ENCODE measurements at regions not wholly inside any gene's neighbourhood (a gene's known extent, or its start where the extent isn't known, plus 50 kb on each side); places are given as distances from the start of the nearest gene placed in this dataset.

- no peaks in the 10 kb centered on the region for H3K4me1 ChIP-seq (ENCODE audit: insufficient read depth)
- TF ChIP-seq POLR2A (IDR thresholded peaks at IDR 0.05) (no peak), EP300 (IDR thresholded peaks at IDR 0.05) (no peak)
- TF ChIP-seq, protein P1, sequence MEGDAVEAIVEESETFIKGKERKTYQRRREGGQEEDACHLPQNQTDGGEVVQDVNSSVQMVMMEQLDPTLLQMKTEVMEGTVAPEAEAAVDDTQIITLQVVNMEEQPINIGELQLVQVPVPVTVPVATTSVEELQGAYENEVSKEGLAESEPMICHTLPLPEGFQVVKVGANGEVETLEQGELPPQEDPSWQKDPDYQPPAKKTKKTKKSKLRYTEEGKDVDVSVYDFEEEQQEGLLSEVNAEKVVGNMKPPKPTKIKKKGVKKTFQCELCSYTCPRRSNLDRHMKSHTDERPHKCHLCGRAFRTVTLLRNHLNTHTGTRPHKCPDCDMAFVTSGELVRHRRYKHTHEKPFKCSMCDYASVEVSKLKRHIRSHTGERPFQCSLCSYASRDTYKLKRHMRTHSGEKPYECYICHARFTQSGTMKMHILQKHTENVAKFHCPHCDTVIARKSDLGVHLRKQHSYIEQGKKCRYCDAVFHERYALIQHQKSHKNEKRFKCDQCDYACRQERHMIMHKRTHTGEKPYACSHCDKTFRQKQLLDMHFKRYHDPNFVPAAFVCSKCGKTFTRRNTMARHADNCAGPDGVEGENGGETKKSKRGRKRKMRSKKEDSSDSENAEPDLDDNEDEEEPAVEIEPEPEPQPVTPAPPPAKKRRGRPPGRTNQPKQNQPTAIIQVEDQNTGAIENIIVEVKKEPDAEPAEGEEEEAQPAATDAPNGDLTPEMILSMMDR (IDR thresholded peaks at IDR 0.05), result no peak
- no peak for DNase-seq
- no peaks in the 10 kb centered on the region for H3K9me3 ChIP-seq
- no peaks in the 10 kb centered on the region for H3K36me3 ChIP-seq
- no peaks in the 10 kb centered on the region for H3K27me3 ChIP-seq
- intact Hi-C loops (cut with DNase I), result no loop called here
- no peak overlapping the region for H3K27ac ChIP-seq
- no peak overlapping the region for H3K4me3 ChIP-seq
Measured at GRCh38 chr13:84659359-84659661, 777.0 kb upstream of the SLITRK1 start.

DNA sequence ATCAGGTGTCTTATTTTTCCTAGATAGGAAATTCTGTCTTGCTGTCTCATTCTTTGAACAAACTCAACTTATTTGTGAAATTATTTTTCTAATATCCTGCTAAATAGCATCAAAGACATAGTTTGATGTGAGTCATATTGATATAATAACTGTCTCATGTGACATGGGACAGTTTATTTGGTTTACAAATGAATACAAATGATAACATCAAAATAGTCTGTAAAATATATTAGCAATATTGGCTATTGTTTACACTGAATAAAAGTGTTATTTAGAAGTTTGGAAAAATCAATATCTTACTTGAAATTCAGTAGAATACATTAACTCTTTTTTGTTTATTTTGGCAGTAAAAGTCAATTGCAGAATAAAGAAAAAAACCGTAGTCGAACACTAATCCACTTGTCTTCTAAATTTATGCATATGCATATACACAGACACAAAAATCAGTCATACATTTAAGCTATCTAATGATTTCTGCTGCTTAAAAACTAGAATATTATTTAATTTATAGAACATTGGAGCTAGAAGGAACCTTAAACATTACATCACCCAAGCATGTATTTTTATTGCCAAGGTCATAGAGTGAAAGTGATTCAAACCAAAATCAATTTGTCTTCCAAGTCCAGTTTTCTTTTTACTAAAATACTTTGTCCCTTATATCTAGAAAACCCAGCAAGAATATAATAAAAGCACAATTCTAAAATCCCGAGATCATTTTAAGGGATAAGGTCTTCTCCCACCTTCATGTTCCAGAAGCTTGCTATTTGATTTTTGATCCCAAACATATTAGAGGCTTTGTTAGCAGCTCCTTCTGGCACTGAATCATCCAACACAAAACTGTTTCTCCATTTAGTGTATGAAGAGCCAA is 776.5 kb upstream of the SLITRK1 start:
- no peaks in the 10 kb centered on the region for H3K36me3 ChIP-seq
- no peaks in the 10 kb centered on the region for H3K9me3 ChIP-seq
- H3K27ac ChIP-seq, result no peak overlapping the region
- H3K27me3 ChIP-seq, result no peaks in the 10 kb centered on the region
- no peaks in the 10 kb centered on the region for H3K4me1 ChIP-seq (ENCODE audit: insufficient read depth)
- H3K4me3 ChIP-seq, result no peak overlapping the region
- no peak for DNase-seq
- 27 to 41% (median 32%) methylated on average over 3 of the region's 3 CpGs for WGBS, 3 donors
- TF ChIP-seq, protein P1 (IDR thresholded peaks at IDR 0.05), result no peak
- TF ChIP-seq POLR2A (IDR thresholded peaks at IDR 0.05) (no peak), EP300 (IDR thresholded peaks at IDR 0.05) (no peak)
- intact Hi-C loops (cut with DNase I), result no loop called here

DNA sequence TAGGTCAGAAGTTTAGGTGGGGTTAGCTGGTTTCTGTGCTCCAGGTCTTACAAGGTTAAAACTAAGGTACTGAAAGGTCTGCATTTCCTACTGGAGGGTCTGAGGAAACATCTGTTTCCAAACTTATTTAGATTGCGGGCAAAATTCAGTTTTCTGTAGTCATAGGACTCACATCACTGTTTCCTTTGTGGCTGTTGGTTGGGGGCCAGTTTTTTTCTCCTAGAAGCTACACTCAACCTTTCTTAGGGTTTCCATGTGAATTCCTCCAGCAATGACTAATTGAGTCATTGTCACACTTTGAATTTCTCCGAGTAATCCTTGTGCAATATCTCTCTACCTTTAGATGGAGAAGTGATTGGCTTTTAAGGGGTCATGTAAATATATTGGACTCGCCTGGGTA is 773.4 kb upstream of the SLITRK1 start:
- no peak for DNase-seq
- intact Hi-C loops (cut with DNase I), result no loop called here
- TF ChIP-seq POLR2A (IDR thresholded peaks at IDR 0.05), result no peak
- TF ChIP-seq, protein P1 (IDR thresholded peaks at IDR 0.05), result no peak
- no peak for TF ChIP-seq EP300 (IDR thresholded peaks at IDR 0.05)
- no peak overlapping the region for H3K4me3 ChIP-seq
- H3K9me3 ChIP-seq, result no peaks in the 10 kb centered on the region
- H3K4me1 ChIP-seq (ENCODE audit: insufficient read depth), result no peaks in the 10 kb centered on the region
- no peak overlapping the region for H3K27ac ChIP-seq
- 80 to 84% (median 83%) methylated on average over 3 of the region's 3 CpGs for WGBS, 3 donors
- H3K36me3 ChIP-seq, result no peaks in the 10 kb centered on the region
- H3K27me3 ChIP-seq, result no peaks in the 10 kb centered on the region

DNA sequence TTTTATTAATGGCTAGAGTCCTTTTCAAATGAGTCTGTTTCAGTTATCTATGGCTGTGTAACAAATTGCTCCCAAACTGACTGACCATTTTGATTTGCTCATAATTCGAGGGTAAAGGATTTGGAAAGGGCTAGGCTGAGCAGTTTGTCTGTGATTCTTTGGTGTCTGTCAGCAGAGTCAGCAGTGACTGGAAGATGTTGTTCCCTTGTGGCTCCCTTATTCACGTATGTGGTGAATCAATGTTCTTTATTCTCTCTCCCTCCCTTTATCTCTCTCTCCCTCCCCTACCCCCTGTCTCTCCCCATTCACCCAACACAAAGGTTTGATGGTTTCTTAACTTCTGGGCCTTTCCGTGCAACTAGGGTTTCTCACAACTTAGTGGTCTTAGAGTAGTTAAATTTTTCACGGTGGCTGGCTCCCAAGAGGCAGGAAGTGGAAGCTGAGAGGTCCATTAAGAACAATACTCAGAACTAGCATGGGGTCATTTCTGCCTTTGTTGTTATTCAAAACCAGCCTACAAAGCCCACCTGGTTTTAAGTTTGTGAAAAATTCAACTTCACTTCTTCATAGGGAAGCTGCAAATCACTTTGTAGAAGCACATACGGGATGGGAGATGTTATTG is 772.5 kb upstream of the SLITRK1 start:
- no peaks in the 10 kb centered on the region for H3K9me3 ChIP-seq
- WGBS, 3 donors, result 57 to 60% (median 59%) methylated on average over 5 of the region's 5 CpGs
- TF ChIP-seq POLR2A (IDR thresholded peaks at IDR 0.05) (no peak), EP300 (IDR thresholded peaks at IDR 0.05) (no peak)
- TF ChIP-seq, protein P1 (IDR thresholded peaks at IDR 0.05), result no peak
- H3K27ac ChIP-seq, result no peak overlapping the region
- DNase-seq, result no peak
- H3K36me3 ChIP-seq, result no peaks in the 10 kb centered on the region
- no peak overlapping the region for H3K4me3 ChIP-seq
- H3K4me1 ChIP-seq (ENCODE audit: insufficient read depth), result no peaks in the 10 kb centered on the region
- intact Hi-C loops (cut with DNase I), result no loop called here
- H3K27me3 ChIP-seq, result no peaks in the 10 kb centered on the region
